Tibial nerve (tissue), 4 donors: ENCODE measurements at regions not wholly inside any gene's neighbourhood (a gene's known extent, or its start where the extent isn't known, plus 50 kb on each side); places are given as distances from the start of the nearest gene placed in this dataset.

ENCODE experiments used
- DNase-seq, 2 donors: peaks; one replicate each; pipeline ENCODE4 v3.0.0-alpha.2; 2019; ENCODE audit warnings: low spot score in 2 of 2
- H3K27ac ChIP-seq, 4 donors: fragments of 200-600 bp; sonication (generic) in 3 of 4; one replicate each; pipeline ENCODE4 v1.5.1; 2017 to 2019; ENCODE audit warnings: mild to moderate bottlenecking in 1 of 4
- H3K27me3 ChIP-seq, 2 donors: fragments of 200-600 bp; sonication (generic) in 1 of 2; one replicate each; pipeline versions ENCODE4 v1.5.1 to v1.6.0; 2017 to 2019
- H3K36me3 ChIP-seq, 3 donors: fragments of 200-600 bp; sonication (generic); one replicate each; pipeline ENCODE4 v1.5.1; 2018 to 2019
- H3K4me1 ChIP-seq, 4 donors: fragments of 200-600 bp; sonication (generic) in 3 of 4; one replicate each; pipeline ENCODE4 v1.5.1; 2017 to 2019
- H3K4me3 ChIP-seq, 4 donors: fragments of 200-600 bp; sonication (generic) in 3 of 4; one replicate each; pipeline ENCODE4 v1.5.1; 2017 to 2019; ENCODE audit warnings: mild to moderate bottlenecking in 1 of 4, moderate library complexity in 1 of 4
- H3K9me3 ChIP-seq, 4 donors: fragments of 200-600 bp; sonication (generic) in 3 of 4; one replicate each; pipeline ENCODE4 v1.5.1; 2017 to 2019
- EP300 ChIP-seq, 2 donors: sonication (generic); formaldehyde crosslinking; IDR thresholded peaks; one replicate each; pipeline ENCODE4 v1.6.1; 2017; ENCODE audit warnings: antibody characterized with exemption in 2 of 2, mild to moderate bottlenecking in 1 of 2
- POLR2A ChIP-seq, 2 donors: fragments of 450-650 bp; IDR thresholded peaks; one replicate each; pipeline ENCODE4 v1.6.1; 2017; ENCODE audit warnings: antibody characterized with exemption in 2 of 2, mild to moderate bottlenecking in 2 of 2, moderate library complexity in 2 of 2
- WGBS, 2 donors: methylation state at CpG; one replicate each; pipeline ENCODE4 v1.1.5; 2018; 5-methylcytosine and 5-hydroxymethylcytosine counted together
- TF ChIP-seq, protein P1 (sequence below), 5 experiments: fragments of 200-600 bp in 3 of 5; fragments of 450-650 bp in 2 of 5; sonication (generic) in 3 of 5; IDR thresholded peaks; one replicate each; pipeline ENCODE4 v1.5.1; 2016 to 2019; ENCODE audit warnings: antibody characterized with exemption in 5 of 5, mild to moderate bottlenecking in 3 of 5, moderate library complexity in 2 of 5

DNA sequence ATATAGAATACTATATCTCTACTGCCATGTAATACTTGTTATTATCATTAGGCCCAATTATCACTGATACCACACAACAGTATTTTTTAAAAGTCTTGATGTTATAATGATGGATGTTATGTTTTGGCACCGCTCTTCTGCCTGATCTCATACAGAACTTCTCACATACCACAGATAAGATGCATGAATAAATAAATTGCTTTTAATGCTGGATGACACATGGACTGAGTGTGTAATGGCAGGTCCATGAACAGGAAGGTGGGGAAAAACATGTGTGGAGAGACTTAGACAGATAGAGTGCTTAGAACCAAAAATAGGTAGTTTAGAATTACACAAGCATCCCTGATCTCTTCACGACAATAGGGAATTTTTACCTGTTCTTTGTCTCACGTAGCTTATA, 258.4 kb upstream of the MARCKS start:
- no peaks in the 10 kb centered on the region for H3K27me3 ChIP-seq
- H3K36me3 ChIP-seq, result no peaks in the 10 kb centered on the region
- DNase-seq, result no peak
- no peak overlapping the region for H3K27ac ChIP-seq
- H3K4me1 ChIP-seq, result peaks cover 0 to 36% (median 13%) of the 10 kb centered on the region in 4 donors
- H3K4me3 ChIP-seq, result no peak overlapping the region
- WGBS, 2 donors, result 94% methylated on average over 3 of the region's 3 CpGs
- no peaks in the 10 kb centered on the region for H3K9me3 ChIP-seq
- TF ChIP-seq, protein P1, sequence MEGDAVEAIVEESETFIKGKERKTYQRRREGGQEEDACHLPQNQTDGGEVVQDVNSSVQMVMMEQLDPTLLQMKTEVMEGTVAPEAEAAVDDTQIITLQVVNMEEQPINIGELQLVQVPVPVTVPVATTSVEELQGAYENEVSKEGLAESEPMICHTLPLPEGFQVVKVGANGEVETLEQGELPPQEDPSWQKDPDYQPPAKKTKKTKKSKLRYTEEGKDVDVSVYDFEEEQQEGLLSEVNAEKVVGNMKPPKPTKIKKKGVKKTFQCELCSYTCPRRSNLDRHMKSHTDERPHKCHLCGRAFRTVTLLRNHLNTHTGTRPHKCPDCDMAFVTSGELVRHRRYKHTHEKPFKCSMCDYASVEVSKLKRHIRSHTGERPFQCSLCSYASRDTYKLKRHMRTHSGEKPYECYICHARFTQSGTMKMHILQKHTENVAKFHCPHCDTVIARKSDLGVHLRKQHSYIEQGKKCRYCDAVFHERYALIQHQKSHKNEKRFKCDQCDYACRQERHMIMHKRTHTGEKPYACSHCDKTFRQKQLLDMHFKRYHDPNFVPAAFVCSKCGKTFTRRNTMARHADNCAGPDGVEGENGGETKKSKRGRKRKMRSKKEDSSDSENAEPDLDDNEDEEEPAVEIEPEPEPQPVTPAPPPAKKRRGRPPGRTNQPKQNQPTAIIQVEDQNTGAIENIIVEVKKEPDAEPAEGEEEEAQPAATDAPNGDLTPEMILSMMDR (IDR thresholded peaks at IDR 0.05), result no peak
- TF ChIP-seq EP300 (IDR thresholded peaks at IDR 0.05), result no peak
- no peak for TF ChIP-seq POLR2A (IDR thresholded peaks at IDR 0.05)

DNA sequence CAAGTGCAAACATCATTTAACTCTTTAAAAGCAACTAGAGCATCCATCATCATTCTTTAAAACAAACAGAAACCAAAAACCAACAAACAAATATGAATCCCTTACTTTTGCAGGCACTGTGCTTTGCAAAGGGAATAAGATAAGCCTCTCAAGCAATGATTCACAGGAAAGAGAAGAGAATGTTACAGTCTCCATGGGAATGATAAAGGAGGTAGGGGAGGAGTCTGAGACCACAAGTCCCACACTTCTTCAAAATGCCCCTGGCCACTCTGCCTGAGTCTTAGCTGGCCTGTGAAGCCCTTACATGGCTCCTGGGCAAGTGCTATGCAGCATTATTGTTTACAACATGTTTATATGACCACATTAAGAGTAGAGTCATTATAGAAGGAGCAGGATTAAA, 257.7 kb upstream of the MARCKS start:
- no peak for DNase-seq
- Histone ChIP-seq H3K27me3 (no peaks in the 10 kb centered on the region), H3K4me3 (no peak overlapping the region), H3K4me1 (peaks cover 0 to 36% (median 13%) of the 10 kb centered on the region in 4 donors), H3K9me3 (no peaks in the 10 kb centered on the region), H3K27ac (peak overlapping the region in 1 of 4 donors; percentile 11), H3K36me3 (no peaks in the 10 kb centered on the region)
- TF ChIP-seq, protein P1 (IDR thresholded peaks at IDR 0.05), result no peak
- TF ChIP-seq POLR2A (IDR thresholded peaks at IDR 0.05) (no peak), EP300 (IDR thresholded peaks at IDR 0.05) (no peak)

DNA sequence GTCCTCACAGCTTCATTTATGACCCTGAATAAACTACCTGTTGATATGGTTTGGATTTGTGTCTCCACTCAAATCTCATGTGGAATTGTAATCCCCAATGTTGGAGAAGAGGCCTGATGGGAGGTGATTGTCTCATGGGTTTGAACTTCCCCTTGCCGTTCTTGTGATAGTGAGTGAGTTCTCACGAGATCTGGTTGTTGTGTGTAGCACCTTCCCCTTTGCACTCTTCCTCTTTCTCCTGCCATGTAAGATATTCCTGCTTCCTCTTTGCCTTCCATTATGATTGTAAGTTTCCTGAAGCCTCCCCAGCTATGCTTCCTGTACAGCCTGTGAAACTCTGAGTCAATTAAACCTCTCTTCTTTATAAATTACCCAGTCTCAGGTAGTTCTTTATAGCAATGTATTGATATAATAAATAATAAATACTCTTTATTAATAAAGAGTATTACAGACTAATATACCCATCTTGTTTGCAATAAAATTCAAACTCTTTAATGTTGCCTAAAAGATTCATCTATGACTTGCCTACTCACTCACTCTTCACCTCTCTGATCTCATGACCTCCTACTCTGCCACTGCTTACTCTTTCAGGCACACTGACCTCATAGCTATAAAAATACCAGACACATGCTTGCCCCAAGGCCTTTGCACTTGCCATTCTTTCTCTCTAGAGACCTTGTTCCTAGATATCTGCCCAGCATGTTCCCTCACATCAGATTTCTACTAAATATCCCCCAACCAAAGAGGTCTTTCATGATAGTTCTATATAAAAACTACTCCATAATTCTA, 256.4 kb upstream of the MARCKS start:
- no peak overlapping the region for H3K27ac ChIP-seq
- peaks cover 0 to 30% (median 11%) of the 10 kb centered on the region in 4 donors for H3K4me1 ChIP-seq
- 74 to 89% methylated on average over 2 of the region's 2 CpGs for WGBS, 2 donors
- TF ChIP-seq, protein P1 (IDR thresholded peaks at IDR 0.05), result no peak
- TF ChIP-seq POLR2A (IDR thresholded peaks at IDR 0.05) (no peak), EP300 (IDR thresholded peaks at IDR 0.05) (no peak)
- no peak overlapping the region for H3K4me3 ChIP-seq
- DNase-seq, result no peak
- H3K27me3 ChIP-seq, result no peaks in the 10 kb centered on the region
- no peaks in the 10 kb centered on the region for H3K36me3 ChIP-seq
- H3K9me3 ChIP-seq, result no peaks in the 10 kb centered on the region

GRCh38 chr6:113607821-113608545, 249.2 kb upstream of the MARCKS start:
- no peaks in the 10 kb centered on the region for H3K27me3 ChIP-seq
- no peak for DNase-seq
- H3K27ac ChIP-seq, result no peak overlapping the region
- TF ChIP-seq EP300 (IDR thresholded peaks at IDR 0.05), result no peak
- TF ChIP-seq, protein P1 (IDR thresholded peaks at IDR 0.05), result no peak
- no peak for TF ChIP-seq POLR2A (IDR thresholded peaks at IDR 0.05)
- H3K4me1 ChIP-seq, result peaks cover 0 to 8% (median 0%) of the 10 kb centered on the region in 4 donors
- no peaks in the 10 kb centered on the region for H3K36me3 ChIP-seq
- no peak overlapping the region for H3K4me3 ChIP-seq
- WGBS, 2 donors, result 75 to 83% methylated on average over 2 of the region's 2 CpGs
- no peaks in the 10 kb centered on the region for H3K9me3 ChIP-seq

- H3K27me3 ChIP-seq, result no peaks in the 10 kb centered on the region
- no peaks in the 10 kb centered on the region for H3K9me3 ChIP-seq
- H3K4me1 ChIP-seq, result peaks cover 0 to 8% (median 0%) of the 10 kb centered on the region in 4 donors
- WGBS, 2 donors, result 77 to 80% methylated on average over 4 of the region's 4 CpGs
- DNase-seq, result no peak
- no peak for TF ChIP-seq POLR2A (IDR thresholded peaks at IDR 0.05)
- TF ChIP-seq, protein P1 (IDR thresholded peaks at IDR 0.05), result no peak
- no peak for TF ChIP-seq EP300 (IDR thresholded peaks at IDR 0.05)
- H3K36me3 ChIP-seq, result no peaks in the 10 kb centered on the region
- no peak overlapping the region for H3K4me3 ChIP-seq
- no peak overlapping the region for H3K27ac ChIP-seq
Observed at GRCh38 chr6:113610377-113610988, 246.7 kb upstream of the MARCKS start.
